ENCODE measurements at regions not wholly inside any gene's neighbourhood (a gene's known extent, or its start where the extent isn't known, plus 50 kb on each side); places are given as distances from the start of the nearest gene placed in this dataset.
A peak's percentile ranks its signal among the peaks of the same experiment; 100 is the strongest.

GRCh38 chr15:81914333-81914732 is 131.5 kb downstream of the MEX3B start:
- Histone ChIP-seq H3K4me3 (ENCODE audit: low read length, poor library complexity, severe bottlenecking) (no peak overlapping the region), H3K36me3 (ENCODE audit: insufficient read depth, low read length) (no peaks in the 10 kb centered on the region), H3K4me2 (ENCODE audit: low read depth, low read length, poor library complexity, severe bottlenecking) (no peak overlapping the region), H3K9me3 (ENCODE audit: insufficient read depth, low read depth, low read length) (no peaks in the 10 kb centered on the region; the same call in 1 of the 2 replicates), H3K9ac (ENCODE audit: low read depth, low read length, poor library complexity, severe bottlenecking) (no peak overlapping the region), H3F3A (ENCODE audit: low read depth) (no peaks in the 10 kb centered on the region), H3K27me3 (ENCODE audit: insufficient read depth, low read length, poor library complexity, severe bottlenecking) (no peaks in the 10 kb centered on the region), H3K9me2 (replicated peaks; ENCODE audit: low read depth, low read length) (no peaks in the 10 kb centered on the region), H3K79me2 (ENCODE audit: insufficient read depth, low read length) (no peaks in the 10 kb centered on the region), H4K20me1 (ENCODE audit: insufficient read depth, low read length, poor library complexity, severe bottlenecking) (no peaks in the 10 kb centered on the region), H3K4me1 (ENCODE audit: insufficient read depth, low read length, poor library complexity, severe bottlenecking) (no peaks in the 10 kb centered on the region), H2AFZ (ENCODE audit: low read length) (no peak overlapping the region)
- TF ChIP-seq CTCF (conservative IDR thresholded peaks at IDR 0.05; ENCODE audit: low read length) (no peak), EZH2phosphoT487 (IDR thresholded peaks at IDR 0.05; ENCODE audit: borderline replicate concordance) (no peak)

GRCh38 chr15:81911022-81911971 is 134.5 kb downstream of the MEX3B start:
- no peaks in the 10 kb centered on the region for H3K36me3 ChIP-seq (ENCODE audit: insufficient read depth, low read length)
- H2AFZ ChIP-seq (ENCODE audit: low read length): peak overlapping the region; percentile 25; the same call in 1 of the 2 replicates
- H3K27me3 ChIP-seq (ENCODE audit: insufficient read depth, low read length, poor library complexity, severe bottlenecking): no peaks in the 10 kb centered on the region
- no peaks in the 10 kb centered on the region for H3K9me3 ChIP-seq (ENCODE audit: insufficient read depth, low read depth, low read length)
- H4K20me1 ChIP-seq (ENCODE audit: insufficient read depth, low read length, poor library complexity, severe bottlenecking): no peaks in the 10 kb centered on the region
- no peak overlapping the region for H3K4me2 ChIP-seq (ENCODE audit: low read depth, low read length, poor library complexity, severe bottlenecking)
- H3K79me2 ChIP-seq (ENCODE audit: insufficient read depth, low read length): no peaks in the 10 kb centered on the region
- no peaks in the 10 kb centered on the region for H3F3A ChIP-seq (ENCODE audit: low read depth)
- no peak overlapping the region for H3K4me3 ChIP-seq (ENCODE audit: low read length, poor library complexity, severe bottlenecking)
- H3K9me2 ChIP-seq (replicated peaks; ENCODE audit: low read depth, low read length): no peaks in the 10 kb centered on the region
- no peak overlapping the region for H3K9ac ChIP-seq (ENCODE audit: low read depth, low read length, poor library complexity, severe bottlenecking)
- TF ChIP-seq EZH2phosphoT487 (IDR thresholded peaks at IDR 0.05; ENCODE audit: borderline replicate concordance): no peak
- TF ChIP-seq CTCF (conservative IDR thresholded peaks at IDR 0.05; ENCODE audit: low read length): no peak
- no peaks in the 10 kb centered on the region for H3K4me1 ChIP-seq (ENCODE audit: insufficient read depth, low read length, poor library complexity, severe bottlenecking)

- no peaks in the 10 kb centered on the region for H4K20me1 ChIP-seq (ENCODE audit: insufficient read depth, low read length, poor library complexity, severe bottlenecking)
- H3K4me2 ChIP-seq (ENCODE audit: low read depth, low read length, poor library complexity, severe bottlenecking): no peak overlapping the region
- H3K9me2 ChIP-seq (replicated peaks; ENCODE audit: low read depth, low read length): no peaks in the 10 kb centered on the region
- H3K79me2 ChIP-seq (ENCODE audit: insufficient read depth, low read length): no peaks in the 10 kb centered on the region
- no peaks in the 10 kb centered on the region for H3K9me3 ChIP-seq (ENCODE audit: insufficient read depth, low read depth, low read length)
- H2AFZ ChIP-seq (ENCODE audit: low read length): 0 out of 2 replicates have a peak overlapping the region, but pooled peaks have one; percentile 25
- H3K4me3 ChIP-seq (ENCODE audit: low read length, poor library complexity, severe bottlenecking): no peak overlapping the region
- no peak overlapping the region for H3K9ac ChIP-seq (ENCODE audit: low read depth, low read length, poor library complexity, severe bottlenecking)
- no peaks in the 10 kb centered on the region for H3K4me1 ChIP-seq (ENCODE audit: insufficient read depth, low read length, poor library complexity, severe bottlenecking)
- H3K36me3 ChIP-seq (ENCODE audit: insufficient read depth, low read length): no peaks in the 10 kb centered on the region
- H3F3A ChIP-seq (ENCODE audit: low read depth): no peaks in the 10 kb centered on the region
- H3K27me3 ChIP-seq (ENCODE audit: insufficient read depth, low read length, poor library complexity, severe bottlenecking): no peaks in the 10 kb centered on the region
- TF ChIP-seq EZH2phosphoT487 (IDR thresholded peaks at IDR 0.05; ENCODE audit: borderline replicate concordance): no peak
- no peak for TF ChIP-seq CTCF (conservative IDR thresholded peaks at IDR 0.05; ENCODE audit: low read length)
Observed at GRCh38 chr15:81910355-81911021, 135.3 kb downstream of the MEX3B start.

Data from Loucy (cell line).